HG02798 (cell line): ENCODE measurements at regions not wholly inside any gene's neighbourhood (a gene's known extent, or its start where the extent isn't known, plus 50 kb on each side); places are given as distances from the start of the nearest gene placed in this dataset.

Experiments used
- ATAC-seq: cut with Tn5 transposase; IDR thresholded peaks from one replicate; pipeline ENCODE4 v1.9.1; 2021; ENCODE audit warnings: mild to moderate bottlenecking; ENCODE audit not compliant: unreplicated experiment, poor library complexity

GRCh38 chr7:25391295-25391861 lies 163.1 kb upstream of the NPVF start:
- ATAC-seq: no peak

GRCh38 chr7:25391961-25392587 lies 163.8 kb upstream of the NPVF start:
- no peak for ATAC-seq

GRCh38 chr7:25392588-25393338 lies 164.5 kb upstream of the NPVF start:
- no peak for ATAC-seq

- ATAC-seq: no peak
Measured at GRCh38 chr7:25395976-25396375, 167.7 kb upstream of the NPVF start.

- no peak for ATAC-seq
Measured at GRCh38 chr7:25396668-25397067, 168.4 kb upstream of the NPVF start.

- no peak for ATAC-seq
Measured at GRCh38 chr7:25398418-25398817, 170.1 kb upstream of the NPVF start.

GRCh38 chr7:25399000-25399750 lies 170.9 kb upstream of the NPVF start:
- no peak for ATAC-seq

- no peak for ATAC-seq
Measured at GRCh38 chr7:25402532-25402931, 174.2 kb upstream of the NPVF start.

GRCh38 chr7:25405736-25406135 lies 177.4 kb upstream of the NPVF start:
- no peak for ATAC-seq

GRCh38 chr7:25407053-25407452 lies 178.8 kb upstream of the NPVF start:
- ATAC-seq: no peak

GRCh38 chr7:25408012-25408687 lies 179.9 kb upstream of the NPVF start:
- ATAC-seq: no peak

- ATAC-seq: no peak
Measured at GRCh38 chr7:25408876-25409275, 180.6 kb upstream of the NPVF start.

- no peak for ATAC-seq
Measured at GRCh38 chr7:25409897-25410636, 181.8 kb upstream of the NPVF start.

- ATAC-seq: no peak
Measured at GRCh38 chr7:25420771-25421170, 192.5 kb upstream of the NPVF start.

GRCh38 chr7:25424113-25424512 lies 195.8 kb upstream of the NPVF start:
- ATAC-seq: no peak

- ATAC-seq: no peak
Measured at GRCh38 chr7:25424855-25425254, 196.6 kb upstream of the NPVF start.

GRCh38 chr7:25427721-25428120 lies 199.4 kb upstream of the NPVF start:
- ATAC-seq: no peak

- ATAC-seq: no peak
Measured at GRCh38 chr7:25429731-25430130, 201.4 kb upstream of the NPVF start.

GRCh38 chr7:25430200-25430931 lies 202.1 kb upstream of the NPVF start:
- ATAC-seq: no peak
